H1 (cell line): ENCODE measurements at regions not wholly inside any gene's neighbourhood (a gene's known extent, or its start where the extent isn't known, plus 50 kb on each side); places are given as distances from the start of the nearest gene placed in this dataset.

Experiments
- CTCF ChIA-PET: fragments of 300-600 bp; sonication (Branson Sonifier 250); formaldehyde crosslinking; loops from one replicate; lab custom pipeline; 2021; ENCODE audit not compliant: partially characterized antibody; lab: Charles Lee
- POLR2A ChIA-PET: fragments of 300-600 bp; sonication (Branson Sonifier 250); formaldehyde crosslinking; loops from one replicate; lab custom pipeline; 2021; ENCODE audit warnings: inconsistent platforms; ENCODE audit not compliant: partially characterized antibody; lab: Charles Lee
- DNase-seq, 2 experiments: peaks; one replicate each; pipeline versions ENCODE4 v3.0.0 to v3.0.0-alpha.2; 2010 to 2022; ENCODE audit warnings: low spot score in 2 of 2, low read depth in 1 of 2, mixed read lengths in 1 of 2
- FAIRE-seq: peaks from 2 replicates; lab custom pipeline; 2011; peaks lifted over from hg19 to GRCh38; lab: Jason Lieb, UNC
- H2AFZ ChIP-seq: 2 replicates; pipeline ENCODE4 v1.8.1; 2012; ENCODE audit warnings: low read length, inconsistent platforms
- H2AK5ac ChIP-seq: 2 replicates; pipeline ENCODE4 v1.6.1; 2013; ENCODE audit warnings: low read depth, low read length
- H2BK120ac ChIP-seq: replicated peaks from 2 replicates; pipeline ENCODE3; 2013; ENCODE audit warnings: low read depth, low read length, inconsistent platforms
- H2BK12ac ChIP-seq: 2 replicates; pipeline ENCODE4 v1.6.1; 2013; ENCODE audit warnings: low read depth, low read length
- H2BK15ac ChIP-seq: 2 replicates; pipeline ENCODE4 v1.6.1; 2013; ENCODE audit warnings: low read length
- H2BK20ac ChIP-seq: 2 replicates; pipeline ENCODE4 v1.6.1; 2013; ENCODE audit warnings: low read length
- H2BK5ac ChIP-seq: 2 replicates; pipeline ENCODE4 v1.6.1; 2013; ENCODE audit warnings: low read depth, low read length
- H3K14ac ChIP-seq: 2 replicates; pipeline ENCODE4 v1.6.1; 2013; ENCODE audit warnings: inconsistent platforms; ENCODE audit not compliant: insufficient read length
- H3K18ac ChIP-seq: 2 replicates; pipeline ENCODE4 v1.6.1; 2013; ENCODE audit warnings: low read length; ENCODE audit errors: extremely low read depth
- H3K23ac ChIP-seq: 2 replicates; pipeline ENCODE4 v1.6.1; 2013; ENCODE audit warnings: inconsistent platforms; ENCODE audit not compliant: insufficient read length
- H3K23me2 ChIP-seq: 2 replicates; pipeline ENCODE4 v1.6.1; 2013; ENCODE audit warnings: low read depth, low read length
- H3K27ac ChIP-seq: 2 replicates; pipeline ENCODE4 v1.6.1; 2011; ENCODE audit warnings: low read depth, low read length, inconsistent platforms
- H3K27me3 ChIP-seq, 4 experiments: replicated peaks in 1 of 4; 1 replicate in 1 of 4; 2 replicates in 3 of 4; pipeline versions ENCODE4 v1.6.1 to v1.8.1; 2011 to 2013; ENCODE audit warnings: low read length in 3 of 4, mild to moderate bottlenecking in 3 of 4, inconsistent platforms in 2 of 4, mixed read lengths in 2 of 4, moderate library complexity in 1 of 4; ENCODE audit not compliant: control insufficient read depth in 3 of 4, insufficient read depth in 3 of 4; ENCODE audit errors: extremely low read depth in 1 of 4
- H3K36me3 ChIP-seq, 4 experiments: 2 replicates each; pipeline versions ENCODE4 v1.6.1 to v1.8.1; 2011 to 2013; ENCODE audit warnings: mild to moderate bottlenecking in 4 of 4, low read length in 3 of 4, moderate library complexity in 2 of 4, control low read depth in 1 of 4, inconsistent platforms in 1 of 4; ENCODE audit not compliant: insufficient read depth in 4 of 4, control insufficient read depth in 2 of 4
- H3K4ac ChIP-seq: replicated peaks from 2 replicates; pipeline ENCODE3; 2013; ENCODE audit warnings: low read length, low read depth, mixed read lengths, inconsistent platforms; ENCODE audit not compliant: insufficient read length
- H3K4me1 ChIP-seq, 4 experiments: replicated peaks in 1 of 4; 1 replicate in 1 of 4; 2 replicates in 3 of 4; pipeline versions ENCODE4 v1.6.1 to v1.8.1; 2011 to 2013; ENCODE audit warnings: low read length in 3 of 4, inconsistent platforms in 2 of 4, mixed read lengths in 1 of 4; ENCODE audit not compliant: insufficient read depth in 4 of 4, control insufficient read depth in 3 of 4
- H3K4me2 ChIP-seq, 2 experiments: 2 replicates each; pipeline versions ENCODE4 v1.6.1 to v1.8.1; 2011 to 2013; ENCODE audit warnings: low read depth in 2 of 2, low read length in 2 of 2, control low read depth in 1 of 2, inconsistent platforms in 1 of 2, mild to moderate bottlenecking in 1 of 2; ENCODE audit not compliant: insufficient read depth in 1 of 2
- H3K4me3 ChIP-seq, 4 experiments: fragments of 200-600, 300-600 bp in 1 of 4; sonication (generic), shearing (Covaris generic), sonication (Bioruptor Twin) in 1 of 4; 2 replicates each; pipeline versions ENCODE4 v1.5.1 to v1.8.1; 2011 to 2016; ENCODE audit warnings: low read length in 4 of 4, low read depth in 3 of 4, control low read depth in 2 of 4, inconsistent platforms in 2 of 4, mild to moderate bottlenecking in 2 of 4, mixed read lengths in 1 of 4, moderate library complexity in 1 of 4; ENCODE audit not compliant: insufficient read depth in 2 of 4; ENCODE audit errors: extremely low read depth in 1 of 4
- H3K56ac ChIP-seq: replicated peaks from 2 replicates; pipeline ENCODE3; 2013; ENCODE audit warnings: low read depth, mild to moderate bottlenecking, mixed read lengths, low read length, inconsistent platforms; ENCODE audit not compliant: insufficient read length
- H3K79me1 ChIP-seq: 2 replicates; pipeline ENCODE4 v1.6.1; 2013; ENCODE audit warnings: low read depth, low read length, control low read depth
- H3K79me2 ChIP-seq, 2 experiments: 2 replicates each; pipeline versions ENCODE4 v1.6.1 to v1.8.1; 2012 to 2013; ENCODE audit warnings: low read length in 2 of 2, mild to moderate bottlenecking in 2 of 2, inconsistent platforms in 1 of 2; ENCODE audit not compliant: insufficient read depth in 2 of 2, control insufficient read depth in 1 of 2
- H3K9ac ChIP-seq, 4 experiments: replicated peaks in 1 of 4; 1 replicate in 1 of 4; 2 replicates in 3 of 4; pipeline versions ENCODE4 v1.6.1 to v1.8.1; 2011 to 2013; ENCODE audit warnings: low read depth in 3 of 4, low read length in 3 of 4, control low read depth in 2 of 4, mild to moderate bottlenecking in 2 of 4, moderate library complexity in 2 of 4, inconsistent platforms in 1 of 4; ENCODE audit errors: extremely low read depth in 1 of 4
- H3K9me3 ChIP-seq, 2 experiments: 2 replicates each; pipeline versions ENCODE4 v1.6.1 to v1.8.1; 2012 to 2013; ENCODE audit warnings: mild to moderate bottlenecking in 2 of 2, moderate library complexity in 2 of 2, control low read depth in 1 of 2, inconsistent platforms in 1 of 2, low read depth in 1 of 2, low read length in 1 of 2, mixed read lengths in 1 of 2; ENCODE audit not compliant: insufficient read depth in 2 of 2
- H4K20me1 ChIP-seq, 2 experiments: replicated peaks in 1 of 2; 2 replicates each; pipeline versions ENCODE3 to v1.8.1; 2011 to 2013; ENCODE audit warnings: inconsistent platforms in 2 of 2, low read length in 2 of 2, mild to moderate bottlenecking in 1 of 2; ENCODE audit not compliant: insufficient read depth in 2 of 2, control insufficient read depth in 1 of 2
- H4K5ac ChIP-seq: 2 replicates; pipeline ENCODE4 v1.6.1; 2013; ENCODE audit warnings: low read length, low read depth, mixed read lengths, inconsistent platforms; ENCODE audit not compliant: insufficient read length
- H4K8ac ChIP-seq: 2 replicates; pipeline ENCODE4 v1.8.0; 2013; ENCODE audit warnings: mild to moderate bottlenecking, moderate library complexity, low read length, inconsistent platforms; ENCODE audit not compliant: insufficient read depth; ENCODE audit errors: extremely low read depth
- H4K91ac ChIP-seq: replicated peaks from 2 replicates; pipeline ENCODE3; 2013; ENCODE audit warnings: low read length, mixed read lengths, inconsistent platforms; ENCODE audit not compliant: insufficient read length
- FOSL1 ChIP-seq: IDR thresholded peaks from 2 replicates; pipeline ENCODE4 v1.6.1; 2011; ENCODE audit warnings: mild to moderate bottlenecking, low read depth, low read length, moderate library complexity; ENCODE audit not compliant: insufficient read depth
- KDM4A ChIP-seq: IDR thresholded peaks from one replicate; pipeline ENCODE4 v1.7.1; 2012; ENCODE audit warnings: low read depth, mild to moderate bottlenecking, moderate library complexity, low read length, inconsistent platforms; ENCODE audit not compliant: severe bottlenecking
- KDM5A ChIP-seq: fragments of 200-600 bp; IDR thresholded peaks from 2 replicates; pipeline ENCODE4 v1.7.1; 2012; ENCODE audit warnings: mild to moderate bottlenecking, low read length, inconsistent platforms, mixed read lengths
- WGBS, 2 experiments: shearing (Covaris generic) in 1 of 2; methylation state at CpG; one replicate each; pipeline versions ENCODE4 v1.1.6 to v1.1.7; 2013 to 2015; ENCODE audit warnings: low lambda C conversion rate in 2 of 2, mixed read lengths in 2 of 2, inconsistent platforms in 1 of 2, low coverage in 1 of 2, missing lambda C conversion rate in 1 of 2; ENCODE audit not compliant: insufficient replicate concordance in 2 of 2, insufficient coverage in 1 of 2, insufficient read length in 1 of 2; ENCODE audit errors: extremely low coverage in 1 of 2, missing lambda C conversion rate in 1 of 2; 5-methylcytosine and 5-hydroxymethylcytosine counted together

- ChIA-PET CTCF (no interaction called here), POLR2A (no interaction called here)
- H3K27ac ChIP-seq: no peak overlapping the region
- TF ChIP-seq KDM4A: no peak
- TF ChIP-seq FOSL1: no peak
- TF ChIP-seq KDM5A: no peak
These were observed 148.5 kb downstream of the CDC5L start for GRCh38 chr6:44535967-44536366.

More at GRCh38 chr6:44535967-44536366, 148.5 kb downstream of the CDC5L start:
- Histone ChIP-seq H2BK20ac (no peak overlapping the region), H3K9me3 (peaks cover 0 to 2% of the 10 kb centered on the region in 2 experiments; a peak in 1 of 4 replicates), H4K8ac (no peak overlapping the region), H3K4ac (no peak overlapping the region), H3K4me3 (no peak overlapping the region), H2BK15ac (no peak overlapping the region), H2BK5ac (no peak overlapping the region), H3K79me1 (no peaks in the 10 kb centered on the region), H2BK12ac (0 out of 2 replicates have a peak overlapping the region, but pooled peaks have one; percentile 1), H2AFZ (no peak overlapping the region), H3K79me2 (no peaks in the 10 kb centered on the region), H4K20me1 (no peaks in the 10 kb centered on the region), H3K56ac (no peak overlapping the region), H3K36me3 (peaks cover 0 to 1% (median 0%) of the 10 kb centered on the region in 4 experiments; a peak in 2 of 8 replicates), H3K23me2 (no peaks in the 10 kb centered on the region), H2AK5ac (no peak overlapping the region), H3K18ac (no peak overlapping the region), H4K5ac (no peak overlapping the region), H3K27me3 (no peaks in the 10 kb centered on the region), H3K4me2 (no peak overlapping the region), H3K9ac (no peak overlapping the region), H2BK120ac (no peak overlapping the region), H3K14ac (no peak overlapping the region), H3K23ac (no peak overlapping the region), H4K91ac (no peak overlapping the region), H3K4me1 (no peaks in the 10 kb centered on the region; a peak in 2 of 7 replicates)
- 96% methylated on average over 4 of the region's 4 CpGs; no CpG with 5 or more reads in 1 of the 2 experiments for WGBS, 2 experiments
- DNase-seq (no peak), FAIRE-seq (no peak)
